Breast epithelium (tissue), 3 donors: ENCODE measurements at regions not wholly inside any gene's neighbourhood (a gene's known extent, or its start where the extent isn't known, plus 50 kb on each side); places are given as distances from the start of the nearest gene placed in this dataset.

ENCODE experiments used
- CTCF ChIP-seq, 3 donors: fragments of 450-650 bp; IDR thresholded peaks; one replicate each; pipeline ENCODE4 v1.5.1; 2016 to 2017; ENCODE audit warnings: antibody characterized with exemption in 3 of 3, mild to moderate bottlenecking in 3 of 3, moderate library complexity in 3 of 3
- POLR2A ChIP-seq: fragments of 450-650 bp; IDR thresholded peaks from one replicate; pipeline ENCODE4 v1.6.1; 2016; ENCODE audit warnings: antibody characterized with exemption, mild to moderate bottlenecking, moderate library complexity
- POLR2AphosphoS5 ChIP-seq, 3 donors: sonication (generic); formaldehyde crosslinking; IDR thresholded peaks; one replicate each; pipeline ENCODE4 v1.6.1; 2017; ENCODE audit warnings: antibody characterized with exemption in 3 of 3

DNA sequence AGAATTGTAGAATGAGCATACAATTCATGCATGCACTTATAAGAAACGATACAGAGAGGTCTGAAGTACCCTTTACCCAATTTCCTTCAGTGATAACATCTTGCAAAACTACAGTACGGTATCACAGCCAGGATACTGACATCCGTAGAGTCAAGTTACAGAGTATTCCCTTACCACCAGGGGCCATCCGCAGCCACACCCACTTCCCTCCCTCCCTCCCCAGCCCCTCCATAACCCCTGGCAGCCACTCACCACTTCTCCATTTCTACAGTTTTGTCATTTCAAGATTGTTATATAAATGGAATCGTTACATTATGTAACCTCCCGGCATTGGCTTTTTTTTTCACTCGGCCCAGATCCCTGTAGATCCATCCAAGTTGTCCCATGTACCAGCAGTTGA lies 113.6 kb upstream of the RET start:
- TF ChIP-seq CTCF (IDR thresholded peaks at IDR 0.05) (no peak), POLR2A (no peak), POLR2AphosphoS5 (IDR thresholded peaks at IDR 0.05) (no peak)
